H9 (cell line): ENCODE measurements at regions not wholly inside any gene's neighbourhood (a gene's known extent, or its start where the extent isn't known, plus 50 kb on each side); places are given as distances from the start of the nearest gene placed in this dataset.
"Not testable (repeated sequence)": the region's sequence is repeated elsewhere in the genome, so short reads cannot be mapped to it uniquely, and the experiment has no call there.

Experiments
- DNase-seq: peaks from one replicate; pipeline ENCODE4 v3.0.0-alpha.2; 2017
- H2AFZ ChIP-seq: one replicate; pipeline ENCODE4 v1.6.1; 2013; ENCODE audit warnings: mild to moderate bottlenecking, low read length, control low read depth, moderate library complexity
- H2AK5ac ChIP-seq: 2 replicates; pipeline ENCODE4 v1.6.1; 2013; ENCODE audit warnings: low read length, control low read depth, mixed read lengths; ENCODE audit not compliant: insufficient read length
- H2BK120ac ChIP-seq: one replicate; pipeline ENCODE4 v1.6.1; 2013; ENCODE audit warnings: low read depth, mild to moderate bottlenecking, low read length, control low read depth, inconsistent platforms; ENCODE audit not compliant: poor library complexity, severe bottlenecking
- H2BK12ac ChIP-seq: 2 replicates; pipeline ENCODE4 v1.6.1; 2013; ENCODE audit warnings: low read length, control low read depth, mixed read lengths, low read depth; ENCODE audit not compliant: insufficient read length
- H2BK15ac ChIP-seq: 2 replicates; pipeline ENCODE4 v1.6.1; 2013; ENCODE audit warnings: low read depth, low read length, control low read depth
- H2BK20ac ChIP-seq: one replicate; pipeline ENCODE4 v1.6.1; 2013; ENCODE audit warnings: low read depth, mild to moderate bottlenecking, low read length, control low read depth, inconsistent platforms; ENCODE audit not compliant: poor library complexity, severe bottlenecking
- H2BK5ac ChIP-seq: 2 replicates; pipeline ENCODE4 v1.6.1; 2013; ENCODE audit warnings: low read length, control low read depth, mixed read lengths; ENCODE audit not compliant: insufficient read length
- H3K14ac ChIP-seq: 2 replicates; pipeline ENCODE4 v1.6.1; 2013; ENCODE audit warnings: low read length, control low read depth; ENCODE audit not compliant: insufficient read depth
- H3K18ac ChIP-seq: 2 replicates; pipeline ENCODE4 v1.6.1; 2013; ENCODE audit warnings: low read depth, mild to moderate bottlenecking, mixed read lengths, low read length, control low read depth; ENCODE audit not compliant: insufficient read length
- H3K23ac ChIP-seq: 2 replicates; pipeline ENCODE4 v1.6.1; 2013; ENCODE audit warnings: low read length, control low read depth, mixed read lengths, low read depth; ENCODE audit not compliant: insufficient read length
- H3K23me2 ChIP-seq: 2 replicates; pipeline ENCODE4 v1.6.1; 2013; ENCODE audit warnings: low read depth, mild to moderate bottlenecking, mixed read lengths, low read length, control low read depth; ENCODE audit not compliant: insufficient read length, poor library complexity, severe bottlenecking
- H3K27ac ChIP-seq: 2 replicates; pipeline ENCODE4 v1.5.1; 2013; ENCODE audit warnings: low read length, control low read depth, mixed read lengths, low read depth; ENCODE audit not compliant: insufficient read length
- H3K27me3 ChIP-seq: 2 replicates; pipeline ENCODE4 v1.6.1; 2013; ENCODE audit warnings: low read length, control low read depth, inconsistent platforms; ENCODE audit not compliant: insufficient read depth
- H3K4ac ChIP-seq: 2 replicates; pipeline ENCODE4 v1.6.1; 2013; ENCODE audit warnings: low read depth, mild to moderate bottlenecking, control low read depth, inconsistent platforms, low read length, moderate library complexity
- H3K4me1 ChIP-seq: 2 replicates; pipeline ENCODE4 v1.6.1; 2013; ENCODE audit warnings: low read length, control low read depth, inconsistent platforms; ENCODE audit not compliant: insufficient read depth
- H3K4me2 ChIP-seq: 2 replicates; pipeline ENCODE4 v1.6.1; 2013; ENCODE audit warnings: low read length, control low read depth, mixed read lengths; ENCODE audit not compliant: insufficient read length, insufficient read depth
- H3K56ac ChIP-seq: 2 replicates; pipeline ENCODE4 v1.6.1; 2013; ENCODE audit warnings: low read depth, mild to moderate bottlenecking, mixed read lengths, low read length, control low read depth; ENCODE audit not compliant: insufficient read length
- H3K79me1 ChIP-seq: 2 replicates; pipeline ENCODE4 v1.6.1; 2013; ENCODE audit warnings: low read depth, mild to moderate bottlenecking, moderate library complexity, low read length, control low read depth, inconsistent platforms; ENCODE audit not compliant: insufficient read depth, poor library complexity, severe bottlenecking
- H3K79me2 ChIP-seq: 2 replicates; pipeline ENCODE4 v1.6.1; 2013; ENCODE audit warnings: low read length, control low read depth, inconsistent platforms; ENCODE audit not compliant: insufficient read depth
- H3K9ac ChIP-seq: 2 replicates; pipeline ENCODE4 v1.6.1; 2013; ENCODE audit warnings: low read length, control low read depth, mixed read lengths; ENCODE audit not compliant: insufficient read length; ENCODE audit errors: extremely low read depth
- H3K9me3 ChIP-seq: one replicate; pipeline ENCODE4 v1.6.1; 2013; ENCODE audit warnings: low read depth, low read length, inconsistent platforms; ENCODE audit not compliant: control insufficient read depth
- H3T11ph ChIP-seq: one replicate; pipeline ENCODE4 v1.6.1; 2013; ENCODE audit warnings: mild to moderate bottlenecking, low read length, control low read depth, inconsistent platforms
- H4K20me1 ChIP-seq: one replicate; pipeline ENCODE4 v1.6.1; 2013; ENCODE audit not compliant: control insufficient read depth, insufficient read length, insufficient read depth
- H4K5ac ChIP-seq: 2 replicates; pipeline ENCODE4 v1.6.1; 2013; ENCODE audit warnings: low read depth, mild to moderate bottlenecking, mixed read lengths, low read length, control low read depth; ENCODE audit not compliant: insufficient read length
- H4K8ac ChIP-seq: replicated peaks from 2 replicates; pipeline ENCODE4 v1.6.1; 2013; ENCODE audit warnings: low read length, control low read depth, mixed read lengths, low read depth; ENCODE audit not compliant: insufficient read length
- H4K91ac ChIP-seq: 2 replicates; pipeline ENCODE4 v1.6.1; 2013; ENCODE audit warnings: low read depth, mild to moderate bottlenecking, moderate library complexity, mixed read lengths, low read length, control low read depth; ENCODE audit not compliant: insufficient read length
- H3K27ac Mint-ChIP-seq, 3 experiments: 2 replicates in 2 of 3; 3 replicates in 1 of 3; pipeline ENCODE4 v1.8.0; 2020 to 2021; ENCODE audit warnings: mixed read lengths in 3 of 3, mild to moderate bottlenecking in 1 of 3, moderate library complexity in 1 of 3
- H3K27me3 Mint-ChIP-seq: 2 replicates; pipeline ENCODE4 v1.8.0; 2021; ENCODE audit warnings: low read depth, mild to moderate bottlenecking, moderate library complexity, mixed read lengths
- H3K36me3 Mint-ChIP-seq, 3 experiments: 2 replicates in 2 of 3; 3 replicates in 1 of 3; pipeline ENCODE4 v1.8.0; 2020 to 2021; ENCODE audit warnings: low read depth in 3 of 3, mixed read lengths in 3 of 3; ENCODE audit not compliant: insufficient read depth in 1 of 3
- H3K4me1 Mint-ChIP-seq, 2 experiments: 2 replicates each; pipeline ENCODE4 v1.8.0; 2020; ENCODE audit warnings: mixed read lengths in 2 of 2
- H3K4me3 Mint-ChIP-seq, 2 experiments: 2 replicates in 1 of 2; 3 replicates in 1 of 2; pipeline ENCODE4 v1.8.0; 2020 to 2021; ENCODE audit warnings: mild to moderate bottlenecking in 2 of 2, mixed read lengths in 2 of 2, moderate library complexity in 1 of 2
- H3K9me3 Mint-ChIP-seq, 2 experiments: 2 replicates in 1 of 2; 3 replicates in 1 of 2; pipeline ENCODE4 v1.8.0; 2020; ENCODE audit warnings: mild to moderate bottlenecking in 2 of 2, mixed read lengths in 2 of 2, moderate library complexity in 1 of 2
- WGBS: extraction: QIAGEN DNeasy Blood & Tissue Kit; methylation state at CpG from one replicate; pipeline ENCODE4 v1.1.7; 2013; ENCODE audit warnings: missing lambda C conversion rate, low lambda C conversion rate, mixed read lengths; ENCODE audit not compliant: insufficient read length; ENCODE audit errors: extremely low coverage; 5-methylcytosine and 5-hydroxymethylcytosine counted together
- TF ChIP-seq, protein P1 (sequence below): fragments of 200-600 bp; sonication (generic); conservative IDR thresholded peaks from 3 replicates; pipeline ENCODE4 v1.8.0; 2021; ENCODE audit warnings: antibody characterized with exemption, mild to moderate bottlenecking

DNA sequence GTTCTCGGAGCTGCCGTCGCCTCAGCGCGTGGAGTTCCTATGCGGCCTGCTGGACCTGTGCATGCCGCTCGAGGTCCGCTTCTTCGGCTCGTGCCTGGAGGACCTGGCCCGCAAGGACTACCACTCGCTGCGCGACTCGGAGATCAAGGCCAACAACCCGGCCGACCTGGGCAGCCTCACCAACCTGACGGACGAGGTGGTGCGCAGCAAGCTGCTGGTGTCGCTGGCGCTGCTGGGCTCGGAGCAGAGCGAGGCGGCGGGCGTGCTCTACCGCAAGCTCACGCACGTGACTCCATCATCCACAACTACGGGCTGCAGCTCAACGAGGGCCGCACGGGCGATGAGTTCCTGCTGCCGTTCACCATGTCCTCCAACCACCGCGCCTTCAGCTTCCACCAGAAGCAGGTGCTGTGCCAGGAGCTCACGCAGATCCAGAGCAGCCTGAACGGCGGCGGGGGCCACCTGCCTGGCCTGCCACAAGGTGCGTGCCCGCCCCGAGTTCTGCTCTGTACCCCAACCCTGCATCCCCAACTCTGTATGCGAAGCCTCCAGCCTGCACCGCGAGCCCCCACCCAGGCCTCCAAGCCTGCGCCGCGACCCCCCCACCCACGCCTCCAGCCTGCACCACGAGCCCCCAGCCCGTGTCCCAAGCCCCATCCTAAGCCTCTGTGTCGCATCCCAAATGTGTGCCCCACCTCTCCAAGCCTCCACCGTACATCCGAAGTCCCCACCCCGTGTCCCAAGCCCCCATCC lies 178.2 kb downstream of the OR4M2 start:
- Histone ChIP-seq H3K23me2 (no peaks in the 10 kb centered on the region), H2AK5ac (no peak overlapping the region), H3K14ac (no peak overlapping the region), H2BK15ac (no peak overlapping the region), H3K79me2 (no peaks in the 10 kb centered on the region), H2BK120ac (no peak overlapping the region), H2AFZ (no peak overlapping the region), H3K4me1 (no peaks in the 10 kb centered on the region), H3K4me2 (no peak overlapping the region), H3K56ac (no peak overlapping the region), H3K27ac (no peak overlapping the region), H3K27me3 (peaks cover 2% of the 10 kb centered on the region; the same call in 1 of the 2 replicates), H2BK5ac (no peak overlapping the region), H2BK20ac (no peak overlapping the region), H3K79me1 (no peaks in the 10 kb centered on the region), H3K4ac (no peak overlapping the region), H3K18ac (no peak overlapping the region), H3K23ac (no peak overlapping the region), H3K9me3 (peaks cover 84% of the 10 kb centered on the region), H2BK12ac (no peak overlapping the region), H4K20me1 (no peaks in the 10 kb centered on the region), H3K9ac (no peak overlapping the region), H3T11ph (no peak overlapping the region), H4K91ac (no peak overlapping the region), H4K5ac (no peak overlapping the region), H4K8ac (no peak overlapping the region)
- H3K27me3 Mint-ChIP-seq, result peaks cover 14% of the 10 kb centered on the region
- H3K4me1 Mint-ChIP-seq, result no peaks in the 10 kb centered on the region
- no CpG with 5 or more reads among the region's 59 CpGs for WGBS
- no peak for DNase-seq
- TF ChIP-seq, protein P1, sequence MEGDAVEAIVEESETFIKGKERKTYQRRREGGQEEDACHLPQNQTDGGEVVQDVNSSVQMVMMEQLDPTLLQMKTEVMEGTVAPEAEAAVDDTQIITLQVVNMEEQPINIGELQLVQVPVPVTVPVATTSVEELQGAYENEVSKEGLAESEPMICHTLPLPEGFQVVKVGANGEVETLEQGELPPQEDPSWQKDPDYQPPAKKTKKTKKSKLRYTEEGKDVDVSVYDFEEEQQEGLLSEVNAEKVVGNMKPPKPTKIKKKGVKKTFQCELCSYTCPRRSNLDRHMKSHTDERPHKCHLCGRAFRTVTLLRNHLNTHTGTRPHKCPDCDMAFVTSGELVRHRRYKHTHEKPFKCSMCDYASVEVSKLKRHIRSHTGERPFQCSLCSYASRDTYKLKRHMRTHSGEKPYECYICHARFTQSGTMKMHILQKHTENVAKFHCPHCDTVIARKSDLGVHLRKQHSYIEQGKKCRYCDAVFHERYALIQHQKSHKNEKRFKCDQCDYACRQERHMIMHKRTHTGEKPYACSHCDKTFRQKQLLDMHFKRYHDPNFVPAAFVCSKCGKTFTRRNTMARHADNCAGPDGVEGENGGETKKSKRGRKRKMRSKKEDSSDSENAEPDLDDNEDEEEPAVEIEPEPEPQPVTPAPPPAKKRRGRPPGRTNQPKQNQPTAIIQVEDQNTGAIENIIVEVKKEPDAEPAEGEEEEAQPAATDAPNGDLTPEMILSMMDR, result no peak
- peaks cover 33 to 56% (median 45%) of the 10 kb centered on the region in 3 experiments; a peak in 6 of 7 replicates for H3K36me3 Mint-ChIP-seq
- H3K27ac Mint-ChIP-seq, result no peak overlapping the region
- H3K9me3 Mint-ChIP-seq, result peaks cover 38 to 61% of the 10 kb centered on the region in 2 experiments
- no peak overlapping the region for H3K4me3 Mint-ChIP-seq

DNA sequence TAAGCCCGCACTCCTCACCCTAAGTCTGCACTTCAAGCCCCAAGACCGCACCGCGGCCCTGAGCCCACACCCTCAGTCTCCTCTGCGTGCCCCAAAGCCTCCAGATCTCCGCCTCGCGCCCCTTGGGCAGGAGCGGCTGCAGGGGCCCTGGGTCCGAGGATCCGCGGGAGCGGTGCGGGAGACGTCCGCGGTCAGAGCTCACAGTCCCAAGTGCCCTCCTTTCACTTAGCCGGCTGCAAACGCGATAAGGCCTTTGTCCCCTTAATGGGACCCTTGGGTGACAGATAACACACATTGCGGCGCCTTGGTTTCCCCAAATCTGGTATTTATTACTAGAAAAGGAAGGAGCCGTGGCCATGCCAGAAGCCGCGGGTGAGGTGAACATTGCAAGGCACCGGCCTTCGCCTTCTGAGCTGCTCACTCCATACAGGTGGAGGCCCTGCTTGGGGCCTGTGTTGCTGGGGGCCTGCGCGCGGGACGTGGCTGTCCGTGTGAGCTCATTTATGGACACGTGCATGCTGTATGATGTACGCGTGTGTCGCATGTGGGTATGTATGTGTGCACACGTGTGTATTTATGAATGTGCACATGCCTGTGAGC lies 178.9 kb downstream of the OR4M2 start:
- H2BK12ac ChIP-seq, H3K27me3 Mint-ChIP-seq, H3K79me1 ChIP-seq, H2AFZ ChIP-seq, H4K8ac ChIP-seq, H3K27ac Mint-ChIP-seq, H3K4me3 Mint-ChIP-seq, H2AK5ac ChIP-seq, H2BK20ac ChIP-seq, H3K18ac ChIP-seq, H3K4ac ChIP-seq, H3K23me2 ChIP-seq, H3K4me1 ChIP-seq, H4K91ac ChIP-seq, H3K9ac ChIP-seq, H4K20me1 ChIP-seq, H3K4me1 Mint-ChIP-seq, H3K27ac ChIP-seq, H3K14ac ChIP-seq, H4K5ac ChIP-seq, H2BK120ac ChIP-seq, DNase-seq, H2BK5ac ChIP-seq, H3K56ac ChIP-seq, H3T11ph ChIP-seq, H3K79me2 ChIP-seq, H3K4me2 ChIP-seq, H3K23ac ChIP-seq, H3K27me3 ChIP-seq: not testable (repeated sequence)
- peaks cover 33 to 49% (median 38%) of the 10 kb centered on the region in 3 experiments; a peak in 6 of 7 replicates for H3K36me3 Mint-ChIP-seq
- peak overlapping the region; percentile 17; the same call in 1 of the 2 replicates for H2BK15ac ChIP-seq
- peaks cover 84% of the 10 kb centered on the region for H3K9me3 ChIP-seq
- WGBS, result no CpG with 5 or more reads among the region's 37 CpGs
- peaks cover 31 to 55% of the 10 kb centered on the region in 2 experiments for H3K9me3 Mint-ChIP-seq
